ENCODE measurements at regions not wholly inside any gene's neighbourhood (a gene's known extent, or its start where the extent isn't known, plus 50 kb on each side); places are given as distances from the start of the nearest gene placed in this dataset.

DNA sequence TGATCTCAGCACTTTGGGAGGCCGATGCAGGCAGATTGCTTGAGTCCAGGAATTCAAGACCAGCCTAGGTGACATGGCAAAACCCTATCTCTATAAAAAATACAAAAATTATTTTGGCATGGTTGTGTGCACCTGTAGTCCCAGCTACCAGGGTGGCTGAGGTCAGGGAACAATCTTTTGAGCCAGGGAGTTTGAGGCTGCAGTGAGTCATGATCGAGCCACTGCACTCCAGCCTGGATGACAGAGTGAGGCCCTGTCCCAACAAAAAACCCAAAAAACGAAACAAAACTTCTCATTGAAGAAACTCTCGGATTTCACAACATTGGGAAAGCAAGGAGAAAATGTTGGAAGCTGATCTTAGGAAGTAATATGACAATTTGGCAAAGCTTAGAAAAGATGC is 317.3 kb upstream of the MGAT5 start:
- no peak for DNase-seq (ENCODE audit: low read depth in 2 of 3, low spot score in 2 of 3)

DNA sequence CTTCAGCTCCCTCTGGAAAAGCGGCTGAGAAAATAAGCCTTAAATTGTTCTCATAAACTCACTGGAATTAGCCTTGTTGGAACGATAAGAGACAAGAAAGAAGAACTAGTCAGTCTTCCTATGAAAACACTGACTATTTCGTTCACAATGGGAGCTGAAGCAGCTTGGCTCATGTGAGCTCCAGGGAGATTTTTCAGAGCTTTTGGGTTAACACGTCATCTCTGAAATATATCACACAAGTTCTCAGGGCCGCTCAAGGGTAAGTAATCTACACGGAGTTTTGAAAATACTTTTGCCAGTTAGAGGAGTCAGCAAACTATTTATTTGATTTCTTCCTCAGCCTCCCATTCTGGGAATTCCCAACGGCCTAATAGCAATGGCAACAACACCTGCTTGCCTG is 316.2 kb upstream of the MGAT5 start:
- DNase-seq (ENCODE audit: low read depth in 2 of 3, low spot score in 2 of 3) = no peak

DNA sequence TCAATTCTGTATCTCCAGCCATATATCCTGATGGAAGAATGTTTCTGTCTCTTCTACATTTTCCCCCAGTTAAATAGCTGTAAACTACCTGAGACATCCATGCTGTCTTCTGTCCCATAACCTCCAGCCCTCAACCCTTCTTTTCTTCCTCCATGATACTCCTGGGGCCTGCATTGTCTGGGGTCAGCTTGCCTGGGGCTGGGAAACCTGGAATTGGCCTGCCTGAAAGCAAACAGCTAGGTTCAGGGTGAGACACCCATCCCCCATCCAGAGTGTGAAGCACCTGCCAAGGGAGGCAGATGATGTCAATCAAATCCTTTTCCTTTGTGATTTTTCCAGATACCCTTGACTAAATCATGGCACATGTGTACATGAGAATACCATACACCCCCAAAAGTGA is 313.7 kb upstream of the MGAT5 start:
- no peak for DNase-seq (ENCODE audit: low read depth in 2 of 3, low spot score in 2 of 3)

DNA sequence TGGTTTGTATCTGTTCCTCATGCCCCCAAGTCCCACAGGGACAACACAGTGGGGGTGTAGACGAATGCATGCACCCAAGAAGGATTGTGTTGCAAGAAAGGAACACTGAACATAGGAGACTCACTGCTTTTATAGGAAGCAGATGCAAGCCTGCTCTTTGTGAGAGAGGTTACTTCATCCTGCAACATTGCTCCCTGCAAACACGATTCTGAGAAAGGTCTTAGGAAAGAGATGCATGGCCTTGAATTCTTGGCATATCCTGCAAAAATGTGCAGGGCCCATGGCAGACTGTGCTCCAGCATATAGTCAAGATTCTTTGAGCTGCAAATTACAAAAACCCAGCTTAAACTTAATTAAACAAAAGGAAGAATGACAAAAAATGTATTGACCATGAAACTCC is 312.2 kb upstream of the MGAT5 start:
- DNase-seq (ENCODE audit: low read depth in 2 of 3, low spot score in 2 of 3) = no peak

DNA sequence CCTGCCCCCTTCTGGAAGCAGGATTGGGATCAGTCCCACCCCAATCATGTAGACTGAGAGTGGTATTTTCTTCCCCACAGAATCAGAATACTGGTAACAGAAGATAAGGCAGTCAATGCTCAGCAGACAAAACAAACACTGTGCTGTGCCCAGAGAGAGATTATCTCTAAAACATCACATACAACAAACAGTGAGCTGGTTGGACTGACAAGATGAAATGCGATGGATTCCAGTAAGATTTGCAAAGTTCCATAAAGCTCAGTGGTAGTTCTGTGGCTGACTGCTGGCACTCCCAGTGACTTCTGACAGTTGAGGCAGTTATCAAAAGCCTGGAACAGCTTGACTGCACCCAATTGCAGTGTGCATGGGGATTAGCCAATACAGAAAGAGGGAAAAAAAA is 311.5 kb upstream of the MGAT5 start:
- no peak for DNase-seq (ENCODE audit: low read depth in 2 of 3, low spot score in 2 of 3)

DNA sequence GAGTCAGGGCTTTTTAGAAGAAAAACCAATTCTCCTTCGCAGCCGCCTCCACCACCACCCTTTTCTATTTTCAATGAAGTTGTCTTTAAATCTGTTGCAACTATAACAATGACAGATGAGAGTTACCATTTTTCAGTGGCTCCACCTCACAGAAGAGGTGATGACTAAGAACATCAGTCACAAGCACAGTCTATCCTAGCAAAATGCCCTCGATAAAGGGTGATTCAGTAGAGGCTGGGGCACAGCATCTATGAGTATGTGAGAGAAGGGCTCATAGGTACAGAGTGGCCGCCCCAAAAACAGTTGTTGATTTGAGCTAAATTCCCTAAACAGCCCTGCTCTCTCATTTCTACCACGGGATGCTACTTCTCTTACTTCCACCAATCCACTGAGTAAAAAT is 310.8 kb upstream of the MGAT5 start:
- DNase-seq (ENCODE audit: low read depth in 2 of 3, low spot score in 2 of 3) = no peak

DNA sequence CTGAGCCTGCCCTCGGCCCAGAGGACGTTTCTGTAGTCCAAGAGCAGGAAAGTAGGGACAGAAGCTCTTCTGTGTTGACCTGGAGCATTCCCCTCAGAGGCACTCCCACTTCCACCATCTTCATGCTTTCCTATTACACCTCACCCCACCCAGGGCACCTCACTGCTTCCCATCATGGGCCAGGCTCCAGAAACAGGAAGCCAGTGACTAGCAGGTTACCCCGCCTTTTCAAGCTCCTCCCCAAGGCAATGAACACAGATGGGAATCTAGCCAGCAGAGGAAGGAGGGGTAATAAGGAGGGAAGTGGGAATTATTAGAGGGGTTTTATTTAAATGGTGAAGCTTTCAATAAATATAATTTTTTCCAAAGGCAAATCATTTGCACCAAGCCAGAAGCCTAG is 308.8 kb upstream of the MGAT5 start:
- no peak for DNase-seq (ENCODE audit: low read depth in 2 of 3, low spot score in 2 of 3)

DNA sequence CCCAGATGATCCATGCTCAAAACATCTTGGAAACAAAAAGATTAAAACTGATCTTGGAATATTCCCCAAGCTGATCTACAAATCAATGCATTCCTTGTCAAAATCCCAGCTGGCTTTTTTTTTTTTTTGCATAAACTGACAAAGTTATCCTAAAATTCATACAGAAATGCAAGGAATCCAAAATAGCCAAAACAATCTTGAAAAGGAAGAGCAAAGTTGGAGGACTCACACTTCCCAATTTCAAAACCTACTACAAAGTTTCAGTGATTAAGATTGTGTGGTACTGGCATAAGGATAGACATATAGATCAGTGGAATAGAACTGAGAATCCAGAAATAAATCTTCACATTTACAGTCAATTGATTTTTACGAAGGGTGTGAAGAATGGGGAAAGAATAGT is 306.8 kb upstream of the MGAT5 start:
- DNase-seq (ENCODE audit: low read depth in 2 of 3, low spot score in 2 of 3) = no peak

DNA sequence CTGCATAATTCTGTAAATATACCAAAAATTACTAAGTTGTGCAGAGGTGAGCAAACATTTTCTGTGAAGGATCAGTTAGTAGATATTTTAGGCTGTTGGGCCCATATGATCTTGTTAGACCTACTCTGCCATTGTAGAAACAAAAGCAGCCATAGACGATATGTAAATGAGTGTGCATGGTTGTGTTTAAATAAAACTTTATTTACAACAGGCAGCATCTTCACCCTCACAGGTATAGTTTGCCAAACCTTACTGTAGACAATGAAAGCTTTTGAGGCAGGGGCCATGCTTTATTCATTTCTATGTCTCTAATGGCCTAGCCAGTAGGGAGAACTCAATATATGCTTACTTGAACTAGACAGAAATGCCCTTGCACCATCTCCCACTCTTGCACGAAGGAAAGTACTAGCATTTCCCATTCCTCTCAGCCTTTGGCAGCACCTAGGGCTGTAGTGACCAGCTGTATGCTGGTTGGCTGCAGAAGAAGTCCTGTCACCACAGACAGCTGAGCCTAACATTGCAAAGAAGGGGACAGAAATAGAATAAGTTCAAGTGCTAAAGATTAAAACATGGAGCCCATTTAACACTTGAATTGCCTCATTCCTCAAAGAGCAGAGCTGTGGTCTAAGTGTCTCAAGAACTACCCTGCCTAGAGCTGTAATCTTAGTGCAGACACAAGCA is 305.1 kb upstream of the MGAT5 start:
- no peak for DNase-seq (ENCODE audit: low read depth in 2 of 3, low spot score in 2 of 3)

DNA sequence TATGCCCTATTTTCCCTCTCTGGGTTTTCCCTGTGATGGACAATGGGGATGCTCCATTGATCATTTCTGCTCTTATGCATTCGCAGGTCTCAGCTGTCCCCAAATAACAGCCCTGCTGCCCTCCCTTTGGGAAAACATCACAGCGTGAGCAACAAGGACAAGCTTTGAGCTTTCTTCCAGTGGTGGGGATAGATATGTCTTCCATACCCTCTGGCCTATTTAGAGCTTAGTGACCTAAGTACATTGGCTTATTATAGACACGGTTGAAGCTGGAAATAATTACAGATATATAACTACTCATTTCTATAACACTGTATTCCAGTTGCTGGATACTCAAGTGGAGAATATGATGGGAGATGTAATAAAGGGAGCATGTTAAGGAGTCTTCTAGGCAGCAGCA is 304.3 kb upstream of the MGAT5 start:
- no peak for DNase-seq (ENCODE audit: low read depth in 2 of 3, low spot score in 2 of 3)

DNA sequence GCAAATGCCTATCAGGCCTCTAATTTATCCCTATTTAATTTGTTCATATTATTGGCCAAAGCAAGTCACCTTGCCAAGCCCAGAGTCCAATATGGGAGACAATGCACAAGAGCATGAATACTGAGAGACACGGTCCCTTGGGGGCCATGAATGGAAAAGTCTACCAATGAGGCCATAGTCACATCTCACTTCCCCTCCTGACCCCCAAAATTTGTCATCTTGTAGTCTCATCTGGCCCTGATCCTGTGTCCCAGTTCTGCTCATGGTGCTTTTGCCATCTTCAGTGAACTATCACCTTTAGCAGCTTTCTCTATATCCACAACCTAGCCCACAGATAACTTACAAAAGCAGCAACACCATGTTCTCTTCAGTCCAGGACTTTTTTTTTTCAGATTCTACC is 302.7 kb upstream of the MGAT5 start:
- DNase-seq (ENCODE audit: low read depth in 2 of 3, low spot score in 2 of 3) = no peak

DNA sequence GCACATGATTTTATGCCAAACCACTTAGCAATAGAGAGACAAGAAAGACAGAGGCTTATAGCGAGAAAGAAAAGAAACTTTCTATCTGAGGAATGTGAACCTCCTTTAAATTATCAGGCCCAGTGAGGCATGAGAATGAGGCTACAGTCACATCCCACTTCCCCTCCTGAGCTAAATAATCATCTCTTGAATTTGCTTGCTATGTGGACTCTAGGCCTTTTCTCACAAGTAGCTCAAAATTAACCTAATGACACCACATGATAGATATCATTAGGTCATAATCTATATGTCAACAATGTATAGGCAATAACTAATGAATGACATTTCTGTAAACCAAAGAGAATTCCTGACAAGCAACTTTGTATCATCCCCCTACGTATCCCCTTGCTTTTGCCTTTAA is 301.5 kb upstream of the MGAT5 start:
- DNase-seq (ENCODE audit: low read depth in 2 of 3, low spot score in 2 of 3) = no peak

DNA sequence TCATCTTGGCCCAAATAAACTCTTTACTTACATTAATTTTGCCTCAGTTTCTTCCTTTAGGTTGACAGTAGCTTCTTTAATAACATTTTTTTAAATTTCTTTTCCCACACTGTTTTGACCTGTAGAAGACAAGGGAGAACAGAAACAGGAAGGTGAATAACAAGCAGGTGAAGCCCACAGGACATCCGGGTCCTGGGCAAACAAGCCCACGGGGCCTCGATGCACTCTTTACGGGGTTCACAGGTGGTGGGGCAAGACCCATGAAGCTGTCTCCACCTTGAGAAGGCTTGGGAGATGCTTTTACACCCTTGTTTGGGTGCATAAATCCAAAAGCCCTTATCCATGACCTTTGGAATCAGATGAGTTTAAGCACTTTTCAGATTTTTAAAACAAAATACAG is 301.0 kb upstream of the MGAT5 start:
- DNase-seq (ENCODE audit: low read depth in 2 of 3, low spot score in 2 of 3) = no peak

DNA sequence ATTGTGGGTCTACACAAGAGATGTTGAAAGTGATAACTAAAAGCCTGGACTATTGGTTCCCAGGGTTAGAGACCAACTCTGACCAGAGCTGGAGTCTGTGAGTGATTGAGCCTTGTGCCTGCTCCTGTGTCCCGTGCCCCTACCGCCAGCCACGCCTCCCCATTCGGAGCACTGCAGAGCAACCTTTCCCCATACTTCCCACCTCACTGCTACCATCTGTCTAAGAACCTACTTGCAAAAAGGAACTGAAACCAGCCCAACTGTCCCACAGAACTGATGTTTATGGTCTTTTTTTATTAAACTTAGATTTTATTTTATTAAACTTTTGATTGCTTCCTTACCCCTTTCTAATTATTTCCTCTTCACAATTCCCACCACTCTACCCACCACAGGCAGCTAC is 300.3 kb upstream of the MGAT5 start:
- DNase-seq (ENCODE audit: low read depth in 2 of 3, low spot score in 2 of 3) = no peak

DNA sequence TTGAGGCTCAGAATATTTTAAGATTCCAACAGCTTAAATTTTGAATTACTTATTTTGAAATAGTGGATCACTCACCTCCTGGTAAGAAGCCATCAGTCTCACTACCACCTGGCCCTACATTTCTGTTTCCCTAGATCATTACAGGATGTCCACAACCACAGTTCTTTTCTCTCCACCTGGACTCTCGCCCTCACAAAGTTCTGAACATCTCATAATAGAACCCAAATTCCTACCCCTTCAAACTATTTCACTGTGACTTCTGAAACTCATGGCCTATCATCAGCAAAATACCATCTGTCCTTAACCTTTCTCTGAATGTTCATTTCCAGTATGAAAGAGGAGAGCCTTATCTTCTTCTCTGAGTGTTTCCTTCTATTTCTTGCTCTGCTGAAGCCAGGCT is 299.2 kb upstream of the MGAT5 start:
- DNase-seq (ENCODE audit: low read depth in 2 of 3, low spot score in 2 of 3) = no peak

DNA sequence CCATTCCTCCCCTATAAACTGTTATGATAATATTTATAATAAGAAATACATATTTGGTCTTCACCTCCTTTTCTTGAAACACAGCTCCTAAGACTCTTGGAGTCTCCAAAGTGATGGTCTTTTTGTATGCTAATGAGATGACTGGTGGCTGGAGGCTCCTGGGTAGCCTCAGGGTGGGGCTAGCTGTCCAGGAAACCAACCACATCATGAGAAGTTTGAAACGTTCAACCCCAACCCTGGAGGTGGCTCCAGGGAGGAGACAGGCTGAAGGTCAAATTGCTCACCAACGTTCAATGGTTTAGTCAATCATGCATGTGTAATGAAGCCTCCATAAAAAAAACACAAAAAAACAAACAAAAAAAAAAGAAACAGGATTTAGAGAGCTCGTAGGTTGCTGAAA is 298.7 kb upstream of the MGAT5 start:
- DNase-seq (ENCODE audit: low read depth in 2 of 3, low spot score in 2 of 3) = no peak

DNA sequence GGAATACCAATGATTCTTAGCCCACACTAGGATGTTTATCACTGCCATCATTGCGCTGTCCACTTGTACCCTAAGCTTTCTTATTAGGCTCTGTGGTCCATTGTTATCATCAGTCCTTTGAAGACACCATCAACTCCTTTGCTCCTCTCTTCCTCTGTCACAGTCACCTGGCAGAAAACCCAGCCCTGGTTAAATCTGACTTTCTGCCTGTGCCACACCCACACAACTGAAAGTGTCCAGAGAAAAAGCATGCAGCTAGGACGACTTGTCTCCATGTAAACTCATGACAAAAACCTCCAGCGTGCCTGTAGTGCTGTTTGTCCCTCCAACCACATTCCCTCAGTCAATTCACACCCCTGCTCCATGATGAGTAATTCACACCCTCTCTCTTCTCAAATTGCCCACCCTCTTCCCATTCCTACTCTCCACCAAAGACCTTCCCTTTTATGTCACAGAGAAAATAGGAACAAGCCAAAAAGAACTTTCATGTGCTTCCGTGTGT is 297.4 kb upstream of the MGAT5 start:
- no peak for DNase-seq (ENCODE audit: low read depth in 2 of 3, low spot score in 2 of 3)

DNA sequence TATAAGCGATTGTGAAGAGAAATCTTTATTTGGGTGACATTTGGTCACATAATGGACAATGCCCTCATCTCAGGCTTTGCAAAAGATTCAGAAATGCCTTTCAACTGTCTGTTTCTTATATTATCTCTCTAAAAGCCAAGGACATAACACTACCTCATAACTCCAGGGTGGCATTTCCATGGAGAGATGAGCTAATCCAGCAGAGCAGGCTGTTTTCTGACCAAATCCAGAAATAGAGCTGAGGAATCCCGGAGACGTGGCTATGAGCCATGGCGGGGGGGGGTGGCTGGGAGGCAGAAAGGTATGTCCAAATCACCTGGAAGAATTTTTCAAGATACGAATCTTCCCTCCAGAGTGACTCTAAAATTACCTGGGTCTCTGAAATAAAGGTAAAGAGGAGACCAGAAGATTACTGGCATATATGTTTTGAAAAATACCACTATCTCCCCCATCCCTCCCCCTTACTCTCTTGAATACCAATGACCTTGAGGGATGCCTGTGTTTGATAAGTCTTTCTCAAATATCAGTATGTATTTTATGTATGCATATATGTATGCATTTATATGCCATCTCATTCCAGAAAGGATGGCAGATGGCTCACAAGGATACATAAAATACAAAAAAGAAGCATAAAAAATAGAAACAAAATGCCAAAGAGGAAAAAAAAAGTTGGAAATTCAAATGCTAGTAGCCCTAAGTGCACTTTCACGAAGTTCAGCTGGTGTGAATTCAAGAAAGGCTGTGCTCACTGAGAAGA is 296.0 kb upstream of the MGAT5 start:
- no peak for DNase-seq (ENCODE audit: low read depth in 2 of 3, low spot score in 2 of 3)

DNA sequence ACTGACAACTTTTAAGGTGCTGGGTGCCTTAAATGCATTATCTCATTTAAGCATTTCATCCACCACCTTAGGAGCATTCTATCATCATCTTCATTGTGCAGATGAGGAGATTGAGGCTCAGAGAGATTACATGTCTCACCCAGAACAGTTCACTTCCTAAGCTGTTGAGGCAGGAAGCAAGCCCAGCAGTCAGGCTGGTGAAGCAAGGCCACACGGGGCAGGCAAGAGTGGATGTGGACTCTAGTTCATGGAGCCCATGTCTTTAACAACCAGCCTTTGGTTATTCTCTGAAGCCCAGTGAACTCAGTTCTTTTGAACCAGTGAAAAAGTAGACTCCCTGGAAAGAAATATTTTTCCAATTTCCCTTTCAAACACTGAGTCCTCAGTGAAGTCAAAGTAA is 294.8 kb upstream of the MGAT5 start:
- DNase-seq (ENCODE audit: low read depth in 2 of 3, low spot score in 2 of 3) = no peak

DNA sequence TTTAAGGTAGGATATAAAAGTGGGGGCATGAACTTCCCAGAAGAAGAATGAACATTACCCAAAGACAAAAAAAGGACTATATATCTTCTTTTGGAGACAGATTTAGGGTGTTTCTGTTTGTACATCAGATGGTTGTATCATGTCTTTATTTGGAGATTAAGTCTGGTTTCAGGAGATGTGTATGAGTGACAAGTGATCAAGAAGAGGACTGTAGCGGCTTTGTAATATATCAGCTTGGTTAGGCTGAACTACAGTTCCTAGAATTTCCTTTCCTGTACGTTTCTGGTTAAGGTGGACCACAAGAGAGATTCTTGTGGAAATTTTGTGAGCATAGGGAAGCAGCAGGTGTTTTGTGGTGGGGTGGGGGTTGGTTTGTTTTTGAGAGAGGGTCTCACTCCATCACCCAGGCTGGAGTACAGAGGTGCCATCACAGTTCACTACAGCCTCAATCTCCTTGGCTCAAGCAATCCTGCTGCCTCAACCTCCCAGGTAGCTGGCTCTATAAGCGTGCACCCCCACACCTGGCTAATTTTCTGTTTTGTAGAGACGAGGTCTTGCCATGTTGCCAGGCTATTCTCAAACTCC is 287.1 kb upstream of the MGAT5 start:
- no peak for DNase-seq (ENCODE audit: low read depth in 2 of 3, low spot score in 2 of 3)

DNA sequence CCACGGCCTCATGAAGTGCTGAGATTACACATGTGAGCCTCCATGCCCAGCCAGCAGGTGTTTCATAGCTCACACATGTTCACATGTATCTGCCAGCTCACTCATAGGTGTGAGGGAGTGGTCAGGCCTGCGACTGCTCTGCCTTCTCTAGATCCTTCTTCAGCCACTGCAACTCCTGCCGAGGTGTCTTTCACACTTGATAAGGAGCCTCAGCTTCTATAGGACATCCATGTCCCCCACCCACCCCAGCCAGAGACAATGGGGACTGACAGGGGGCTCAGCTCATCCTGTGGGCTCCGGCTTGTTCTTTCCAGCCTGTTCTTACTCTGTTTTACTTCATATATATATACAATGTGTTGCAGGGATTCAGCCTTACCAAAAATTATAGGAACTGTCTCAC is 286.5 kb upstream of the MGAT5 start:
- no peak for DNase-seq (ENCODE audit: low read depth in 2 of 3, low spot score in 2 of 3)

DNA sequence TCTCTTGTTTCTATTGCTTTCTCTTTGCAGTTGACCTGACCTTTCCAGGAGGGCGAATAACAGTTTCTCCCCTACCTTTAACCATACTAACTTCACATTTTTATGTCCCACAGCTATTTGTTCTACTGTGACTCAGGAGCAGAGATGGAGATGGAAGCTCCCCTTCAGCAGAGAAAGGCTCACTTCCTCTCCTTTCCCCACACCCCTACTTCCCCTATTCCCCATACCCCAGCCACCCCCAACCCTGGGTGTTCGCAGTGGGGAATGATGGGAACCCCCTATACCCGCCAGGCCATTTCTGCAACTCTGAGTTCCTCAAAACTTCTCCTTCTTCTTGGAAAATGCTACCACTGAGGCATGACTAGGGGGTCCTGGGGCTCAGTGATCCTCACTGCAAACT is 285.4 kb upstream of the MGAT5 start:
- DNase-seq (ENCODE audit: low read depth in 2 of 3, low spot score in 2 of 3) = no peak

DNA sequence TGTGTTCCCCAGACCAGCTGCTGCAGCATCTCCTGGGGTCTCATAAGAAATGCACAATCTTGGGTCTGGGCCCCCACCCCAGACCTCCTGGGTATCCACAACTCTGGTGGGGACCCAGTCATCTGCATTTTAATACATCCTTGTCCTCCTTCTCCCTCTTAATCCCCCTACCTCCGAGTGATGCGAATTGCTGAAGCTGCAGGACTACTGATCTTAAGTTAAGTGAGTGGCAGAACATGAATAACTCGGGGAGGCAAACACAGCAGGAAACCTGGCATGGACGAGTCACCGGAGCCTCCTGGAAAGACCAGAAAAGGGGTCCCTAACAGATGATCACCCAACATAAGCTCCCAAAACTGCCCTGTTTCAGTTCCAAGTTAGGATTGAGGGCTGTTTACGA is 283.2 kb upstream of the MGAT5 start:
- DNase-seq (ENCODE audit: low read depth in 2 of 3, low spot score in 2 of 3) = no peak
